Neural progenitor cell (in vitro differentiated cells): ENCODE measurements at regions not wholly inside any gene's neighbourhood (a gene's known extent, or its start where the extent isn't known, plus 50 kb on each side); places are given as distances from the start of the nearest gene placed in this dataset.

Source experiments
- DNase-seq: peaks from one replicate; pipeline ENCODE4 v3.0.0-alpha.2; 2016; ENCODE audit warnings: low spot score
- H2AFZ ChIP-seq: fragments of 200-600 bp; sonication (generic); replicated peaks from 2 replicates; pipeline ENCODE4 v1.6.1; 2016; ENCODE audit warnings: antibody characterized with exemption
- H3F3A ChIP-seq: fragments of 200-600 bp; sonication (generic); 2 replicates; pipeline ENCODE4 v1.6.1; 2016; ENCODE audit warnings: antibody characterized with exemption, low read depth
- H3K27ac ChIP-seq: fragments of 200-600 bp; sonication (generic); 2 replicates; pipeline ENCODE4 v1.5.1; 2016; ENCODE audit warnings: mild to moderate bottlenecking
- H3K27me3 ChIP-seq: fragments of 200-600 bp; sonication (generic); 2 replicates; pipeline ENCODE4 v1.6.1; 2016; ENCODE audit warnings: mild to moderate bottlenecking, moderate library complexity
- H3K36me3 ChIP-seq: fragments of 200-600 bp; sonication (generic); 2 replicates; pipeline ENCODE4 v1.5.1; 2016
- H3K4me1 ChIP-seq: fragments of 200-600 bp; sonication (generic); 2 replicates; pipeline ENCODE4 v1.6.1; 2016; ENCODE audit warnings: mixed run types
- H3K4me2 ChIP-seq: fragments of 200-600 bp; sonication (generic); 2 replicates; pipeline ENCODE4 v1.6.1; 2016
- H3K4me3 ChIP-seq: fragments of 200-600 bp; sonication (generic); 2 replicates; pipeline ENCODE4 v1.5.1; 2016
- H3K79me2 ChIP-seq: fragments of 200-600 bp; sonication (generic); 2 replicates; pipeline ENCODE4 v1.6.1; 2016; ENCODE audit warnings: low read depth
- H3K9ac ChIP-seq: fragments of 200-600 bp; sonication (generic); 2 replicates; pipeline ENCODE4 v1.6.1; 2016
- H3K9me3 ChIP-seq: fragments of 200-600 bp; sonication (generic); 2 replicates; pipeline ENCODE4 v1.5.1; 2016; ENCODE audit warnings: low read depth
- H4K20me1 ChIP-seq: fragments of 200-600 bp; sonication (generic); 2 replicates; pipeline ENCODE4 v1.6.1; 2016; ENCODE audit warnings: low read depth
- H3K27ac Mint-ChIP-seq: 3 replicates; pipeline ENCODE4 v1.8.0; 2021; ENCODE audit warnings: mixed read lengths
- H3K27me3 Mint-ChIP-seq: 2 replicates; pipeline ENCODE4 v1.8.0; 2022; ENCODE audit warnings: low read depth, mild to moderate bottlenecking, inconsistent platforms, moderate library complexity, mixed read lengths; ENCODE audit not compliant: insufficient read depth
- H3K36me3 Mint-ChIP-seq: 3 replicates; pipeline ENCODE4 v1.8.0; 2021; ENCODE audit warnings: mixed read lengths
- H3K4me1 Mint-ChIP-seq: 3 replicates; pipeline ENCODE4 v1.8.0; 2021; ENCODE audit warnings: mixed read lengths
- H3K4me3 Mint-ChIP-seq: 3 replicates; pipeline ENCODE4 v1.8.0; 2021; ENCODE audit warnings: mild to moderate bottlenecking, moderate library complexity, mixed read lengths
- H3K9me3 Mint-ChIP-seq: 3 replicates; pipeline ENCODE4 v1.8.0; 2020; ENCODE audit warnings: mixed read lengths
- EZH2 ChIP-seq: fragments of 200-600 bp; sonication (generic); IDR thresholded peaks from 2 replicates; pipeline ENCODE4 v1.6.1; 2017; ENCODE audit warnings: antibody characterized with exemption, mild to moderate bottlenecking, moderate library complexity
- EZH2phosphoT487 ChIP-seq: fragments of 200-600 bp; sonication (generic); IDR thresholded peaks from 2 replicates; pipeline ENCODE4 v1.6.1; 2017; ENCODE audit warnings: antibody characterized with exemption
- TF ChIP-seq, protein P1 (sequence below): fragments of 200-600 bp; sonication (generic); IDR thresholded peaks from 2 replicates; pipeline ENCODE4 v1.5.1; 2017; ENCODE audit warnings: antibody characterized with exemption, mild to moderate bottlenecking

DNA sequence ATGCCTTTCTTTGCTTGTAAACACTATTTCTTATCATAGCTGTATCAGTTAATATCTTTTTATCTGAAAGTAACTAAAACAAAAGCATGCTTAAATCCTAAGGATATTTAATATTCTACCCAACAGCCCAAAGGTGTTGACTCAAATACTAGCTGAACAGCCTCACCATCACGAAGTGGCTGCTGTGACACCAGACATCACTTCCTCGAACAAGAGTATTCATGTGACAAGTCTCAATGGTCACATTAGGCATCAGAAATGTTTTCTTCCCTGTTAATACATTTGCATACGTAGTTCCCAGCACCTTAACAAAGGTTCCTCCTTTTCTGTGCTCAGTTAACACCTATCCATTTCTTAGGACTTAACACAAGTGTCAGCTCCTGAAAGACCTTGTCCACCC is 193.8 kb upstream of the DYNLRB2 start:
- H3K36me3 Mint-ChIP-seq, result no peaks in the 10 kb centered on the region

DNA sequence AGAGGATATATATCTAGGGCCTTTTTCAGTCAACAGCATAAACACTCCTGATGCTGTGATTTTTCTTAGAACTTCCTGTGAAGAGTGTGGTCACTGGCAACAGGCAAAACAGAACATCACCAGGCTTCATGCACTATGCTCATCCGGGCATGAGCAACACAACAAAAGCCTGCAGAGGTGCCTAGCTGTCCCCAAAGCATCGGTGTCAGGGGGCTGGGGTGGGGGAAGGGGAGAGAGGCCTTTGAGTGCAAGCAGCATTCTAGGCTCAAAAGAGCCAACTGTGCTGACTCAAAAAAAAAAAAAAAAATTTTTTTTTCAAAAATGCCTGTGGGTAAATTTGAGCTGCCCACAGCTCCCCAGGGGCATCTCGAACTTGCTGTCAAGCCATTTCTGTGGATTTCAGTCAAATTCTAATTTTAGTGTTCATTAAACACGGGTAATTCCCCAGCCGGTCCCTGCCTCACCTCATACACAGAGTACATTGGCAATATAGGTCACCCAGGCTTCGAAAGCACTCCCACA is 194.6 kb upstream of the DYNLRB2 start:
- H3K27ac Mint-ChIP-seq, result peak overlapping the region; percentile 99
- no peaks in the 10 kb centered on the region for H3K27me3 ChIP-seq
- H3K79me2 ChIP-seq, result no peaks in the 10 kb centered on the region
- H3K36me3 Mint-ChIP-seq, result no peaks in the 10 kb centered on the region
- peaks cover 6% of the 10 kb centered on the region for H3K9me3 Mint-ChIP-seq
- H4K20me1 ChIP-seq, result no peaks in the 10 kb centered on the region
- TF ChIP-seq, protein P1, sequence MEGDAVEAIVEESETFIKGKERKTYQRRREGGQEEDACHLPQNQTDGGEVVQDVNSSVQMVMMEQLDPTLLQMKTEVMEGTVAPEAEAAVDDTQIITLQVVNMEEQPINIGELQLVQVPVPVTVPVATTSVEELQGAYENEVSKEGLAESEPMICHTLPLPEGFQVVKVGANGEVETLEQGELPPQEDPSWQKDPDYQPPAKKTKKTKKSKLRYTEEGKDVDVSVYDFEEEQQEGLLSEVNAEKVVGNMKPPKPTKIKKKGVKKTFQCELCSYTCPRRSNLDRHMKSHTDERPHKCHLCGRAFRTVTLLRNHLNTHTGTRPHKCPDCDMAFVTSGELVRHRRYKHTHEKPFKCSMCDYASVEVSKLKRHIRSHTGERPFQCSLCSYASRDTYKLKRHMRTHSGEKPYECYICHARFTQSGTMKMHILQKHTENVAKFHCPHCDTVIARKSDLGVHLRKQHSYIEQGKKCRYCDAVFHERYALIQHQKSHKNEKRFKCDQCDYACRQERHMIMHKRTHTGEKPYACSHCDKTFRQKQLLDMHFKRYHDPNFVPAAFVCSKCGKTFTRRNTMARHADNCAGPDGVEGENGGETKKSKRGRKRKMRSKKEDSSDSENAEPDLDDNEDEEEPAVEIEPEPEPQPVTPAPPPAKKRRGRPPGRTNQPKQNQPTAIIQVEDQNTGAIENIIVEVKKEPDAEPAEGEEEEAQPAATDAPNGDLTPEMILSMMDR, result no peak
- TF ChIP-seq EZH2phosphoT487 (no peak), EZH2 (no peak)
- peak overlapping the region; percentile 90 for H2AFZ ChIP-seq
- H3K4me3 ChIP-seq, result peak overlapping the region; percentile 5
- H3K9ac ChIP-seq, result no peak overlapping the region
- H3K4me1 ChIP-seq, result peaks cover 23% of the 10 kb centered on the region
- no peaks in the 10 kb centered on the region for H3K36me3 ChIP-seq
- H3K27ac ChIP-seq, result peak overlapping the region; percentile 85
- peak overlapping the region; percentile 61 for H3K4me3 Mint-ChIP-seq
- peak overlapping the region; percentile 72 for H3K4me2 ChIP-seq
- H3K27me3 Mint-ChIP-seq, result peaks cover 6% of the 10 kb centered on the region
- H3F3A ChIP-seq, result peaks cover 9% of the 10 kb centered on the region
- DNase-seq, result peak; percentile 70
- peaks cover 57% of the 10 kb centered on the region for H3K4me1 Mint-ChIP-seq
- H3K9me3 ChIP-seq, result no peaks in the 10 kb centered on the region

More for the DNA sequence above, 193.8 kb upstream of the DYNLRB2 start:
- Mint-ChIP-seq H3K9me3 (peaks cover 6% of the 10 kb centered on the region), H3K27me3 (peaks cover 8% of the 10 kb centered on the region), H3K4me1 (peaks cover 50% of the 10 kb centered on the region), H3K4me3 (peak overlapping the region; percentile 16), H3K27ac (peak overlapping the region; percentile 93)
- H3K79me2 ChIP-seq, result no peaks in the 10 kb centered on the region
- H2AFZ ChIP-seq, result no peak overlapping the region
- peaks cover 23% of the 10 kb centered on the region for H3K4me1 ChIP-seq
- H3K9me3 ChIP-seq, result no peaks in the 10 kb centered on the region
- no peak overlapping the region for H3K9ac ChIP-seq
- no peak for DNase-seq
- H3K36me3 ChIP-seq, result no peaks in the 10 kb centered on the region
- H3K27me3 ChIP-seq, result no peaks in the 10 kb centered on the region
- H4K20me1 ChIP-seq, result no peaks in the 10 kb centered on the region
- peaks cover 9% of the 10 kb centered on the region for H3F3A ChIP-seq
- H3K4me3 ChIP-seq, result no peak overlapping the region
- TF ChIP-seq EZH2phosphoT487 (no peak), EZH2 (no peak)
- TF ChIP-seq, protein P1, result no peak
- no peak overlapping the region for H3K4me2 ChIP-seq
- H3K27ac ChIP-seq, result no peak overlapping the region

DNA sequence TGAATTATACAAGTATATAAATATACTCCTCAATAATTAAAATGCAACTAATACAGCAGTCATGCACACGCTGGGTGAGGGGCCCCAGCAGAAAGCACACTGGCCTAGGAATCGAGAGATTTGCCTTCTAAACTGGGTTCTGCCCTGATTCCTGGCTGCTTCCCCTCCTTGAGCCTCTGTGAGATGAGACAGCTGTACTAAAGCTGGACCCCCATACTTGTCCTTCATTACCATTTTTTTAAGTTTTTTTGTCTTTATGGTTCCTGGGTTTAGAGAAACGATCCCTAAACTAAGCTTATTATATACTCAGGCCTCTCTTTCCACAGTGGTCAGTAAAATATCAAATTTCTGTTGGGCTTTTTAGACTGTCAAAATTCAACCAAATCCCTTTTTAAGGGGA is 195.1 kb upstream of the DYNLRB2 start:
- TF ChIP-seq EZH2phosphoT487, result no peak
- no peak for TF ChIP-seq EZH2
- TF ChIP-seq, protein P1, result no peak
- no peaks in the 10 kb centered on the region for H3K9me3 ChIP-seq
- H3K4me1 Mint-ChIP-seq, result peaks cover 58% of the 10 kb centered on the region
- no peaks in the 10 kb centered on the region for H3K36me3 Mint-ChIP-seq
- no peaks in the 10 kb centered on the region for H4K20me1 ChIP-seq
- peaks cover 6% of the 10 kb centered on the region for H3K9me3 Mint-ChIP-seq
- peak overlapping the region; percentile 85 for H3K27ac ChIP-seq
- peaks cover 9% of the 10 kb centered on the region for H3F3A ChIP-seq
- H3K27ac Mint-ChIP-seq, result peak overlapping the region; percentile 99
- H3K9ac ChIP-seq, result no peak overlapping the region
- H2AFZ ChIP-seq, result peak overlapping the region; percentile 90
- peak overlapping the region; percentile 72 for H3K4me2 ChIP-seq
- H3K27me3 ChIP-seq, result no peaks in the 10 kb centered on the region
- DNase-seq, result no peak
- peak overlapping the region; percentile 61 for H3K4me3 Mint-ChIP-seq
- peaks cover 6% of the 10 kb centered on the region for H3K27me3 Mint-ChIP-seq
- no peaks in the 10 kb centered on the region for H3K79me2 ChIP-seq
- H3K36me3 ChIP-seq, result no peaks in the 10 kb centered on the region
- peaks cover 23% of the 10 kb centered on the region for H3K4me1 ChIP-seq
- peak overlapping the region; percentile 5 for H3K4me3 ChIP-seq
